ENCODE measurements at regions not wholly inside any gene's neighbourhood (a gene's known extent, or its start where the extent isn't known, plus 50 kb on each side); places are given as distances from the start of the nearest gene placed in this dataset.

DNA sequence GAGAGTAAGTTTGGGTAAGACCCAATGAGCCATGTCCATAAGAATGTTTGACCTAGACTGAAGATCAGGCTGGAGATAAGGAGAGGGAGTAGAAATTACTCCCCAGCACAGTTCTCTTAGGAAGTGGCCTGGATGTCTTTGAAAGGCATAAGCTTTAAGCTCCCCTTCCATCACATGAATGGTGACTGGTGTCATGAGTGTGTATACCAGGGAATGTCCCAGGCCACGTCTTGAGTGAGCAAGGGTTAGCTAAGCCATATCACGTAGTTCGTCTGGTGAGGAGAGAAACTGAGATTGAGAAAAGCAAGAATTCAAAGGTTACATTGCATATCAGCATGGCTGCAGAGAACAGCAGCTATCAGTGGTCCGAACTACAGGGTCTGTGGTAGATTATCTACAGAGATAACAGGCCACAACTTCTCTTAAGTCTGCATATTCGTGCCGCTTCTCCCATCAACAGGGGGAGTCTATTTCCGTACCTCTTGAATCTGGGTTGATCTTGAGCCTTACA is 60.1 kb upstream of the BMP2 start:
- no peak for DNase-seq (ENCODE audit: extremely low spot score, unreplicated experiment)
- no peak overlapping the region for H3K4me3 Mint-ChIP-seq
- H3K27ac Mint-ChIP-seq: peak overlapping the region; percentile 88
- H3K9me3 Mint-ChIP-seq: no peaks in the 10 kb centered on the region
- no peaks in the 10 kb centered on the region for H3K27me3 Mint-ChIP-seq
- no peak for TF ChIP-seq CTCF (conservative IDR thresholded peaks at IDR 0.05)
- no peaks in the 10 kb centered on the region for H3K36me3 Mint-ChIP-seq
- H3K4me1 Mint-ChIP-seq (ENCODE audit: unreplicated experiment): peaks cover 27% of the 10 kb centered on the region

GRCh38 chr20:6705926-6706548 is 61.4 kb upstream of the BMP2 start:
- Mint-ChIP-seq H3K36me3 (no peaks in the 10 kb centered on the region), H3K4me1 (ENCODE audit: unreplicated experiment) (peaks cover 27% of the 10 kb centered on the region), H3K27me3 (no peaks in the 10 kb centered on the region), H3K27ac (no peak overlapping the region), H3K4me3 (no peak overlapping the region), H3K9me3 (no peaks in the 10 kb centered on the region)
- DNase-seq (ENCODE audit: extremely low spot score, unreplicated experiment): no peak
- TF ChIP-seq CTCF (conservative IDR thresholded peaks at IDR 0.05): no peak

DNA sequence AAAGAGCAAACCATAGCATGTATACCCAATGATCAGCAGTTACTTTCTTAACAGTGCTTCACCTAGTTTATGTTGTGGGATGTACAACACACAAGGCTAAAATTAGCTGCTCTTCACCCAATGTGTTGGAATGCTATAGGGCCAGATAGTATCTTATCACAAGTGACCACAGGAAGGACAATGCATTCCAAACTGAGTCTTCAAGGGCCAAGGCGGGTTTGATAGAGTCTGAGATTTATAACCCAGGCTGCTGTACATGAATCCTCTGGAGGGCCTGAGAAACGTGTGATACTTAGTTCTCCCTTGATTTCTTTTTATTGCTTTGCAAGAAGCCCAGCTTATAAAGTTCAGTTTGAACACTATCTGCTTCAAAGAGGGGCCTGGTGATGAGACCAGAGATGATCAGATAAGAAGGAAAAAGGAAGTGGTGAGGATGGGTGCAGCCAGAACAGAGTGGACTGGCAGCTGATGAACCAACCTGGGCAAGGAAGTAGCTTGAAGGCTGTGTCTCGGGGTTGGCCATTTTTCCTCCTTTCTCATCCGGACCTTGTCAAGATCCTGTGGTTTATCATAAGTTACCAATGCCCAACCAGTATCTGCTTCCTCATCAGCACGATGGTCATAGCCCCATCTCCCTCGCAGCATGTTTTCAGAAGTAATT is 62.2 kb upstream of the BMP2 start:
- Mint-ChIP-seq H3K36me3 (no peaks in the 10 kb centered on the region), H3K27me3 (no peaks in the 10 kb centered on the region), H3K4me3 (no peak overlapping the region), H3K27ac (peak overlapping the region; percentile 51), H3K4me1 (ENCODE audit: unreplicated experiment) (peaks cover 27% of the 10 kb centered on the region), H3K9me3 (no peaks in the 10 kb centered on the region)
- DNase-seq (ENCODE audit: extremely low spot score, unreplicated experiment): no peak
- no peak for TF ChIP-seq CTCF (conservative IDR thresholded peaks at IDR 0.05)

DNA sequence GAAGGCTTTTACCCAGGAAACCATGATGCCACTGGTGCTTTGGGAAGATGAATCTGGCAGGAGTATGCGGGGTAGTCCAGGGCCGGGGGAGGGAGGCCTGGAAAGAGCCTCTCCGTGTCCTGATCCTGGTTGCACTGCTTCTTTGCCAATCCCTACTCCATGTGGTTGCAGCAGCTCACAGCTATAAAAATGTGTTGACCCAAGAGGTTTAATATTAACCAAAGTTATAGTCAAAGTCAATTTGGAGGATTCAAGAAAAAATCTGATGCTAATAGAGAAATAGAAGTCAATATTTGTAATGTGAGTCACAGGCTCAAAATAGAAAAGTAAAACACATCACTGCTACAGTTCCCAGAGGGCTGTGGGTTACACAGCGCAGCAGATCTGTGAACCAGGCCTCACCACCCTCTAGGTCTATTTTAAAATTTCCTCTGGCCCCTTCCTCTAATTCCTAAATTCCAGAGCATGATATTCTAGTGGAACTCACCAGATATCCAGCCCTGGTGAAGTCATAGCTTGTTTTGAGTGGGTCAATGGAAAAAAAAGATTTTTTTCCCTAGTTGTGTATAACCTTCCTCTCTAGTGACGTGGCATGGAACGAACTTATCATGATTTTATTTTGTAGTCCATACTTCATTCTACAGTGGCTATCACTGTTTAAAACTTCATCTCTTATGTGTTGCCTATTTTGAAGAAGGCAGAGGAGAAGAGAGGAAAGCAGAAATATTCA is 63.2 kb upstream of the BMP2 start:
- peaks cover 21% of the 10 kb centered on the region for H3K4me1 Mint-ChIP-seq (ENCODE audit: unreplicated experiment)
- H3K27me3 Mint-ChIP-seq: no peaks in the 10 kb centered on the region
- TF ChIP-seq CTCF (conservative IDR thresholded peaks at IDR 0.05): no peak
- H3K4me3 Mint-ChIP-seq: no peak overlapping the region
- no peaks in the 10 kb centered on the region for H3K36me3 Mint-ChIP-seq
- peak overlapping the region; percentile 51 for H3K27ac Mint-ChIP-seq
- no peak for DNase-seq (ENCODE audit: extremely low spot score, unreplicated experiment)
- H3K9me3 Mint-ChIP-seq: no peaks in the 10 kb centered on the region

GRCh38 chr20:6703656-6704055 is 63.8 kb upstream of the BMP2 start:
- H3K27ac Mint-ChIP-seq: peak overlapping the region; percentile 51
- H3K27me3 Mint-ChIP-seq: no peaks in the 10 kb centered on the region
- peaks cover 21% of the 10 kb centered on the region for H3K4me1 Mint-ChIP-seq (ENCODE audit: unreplicated experiment)
- no peak overlapping the region for H3K4me3 Mint-ChIP-seq
- H3K36me3 Mint-ChIP-seq: no peaks in the 10 kb centered on the region
- TF ChIP-seq CTCF (conservative IDR thresholded peaks at IDR 0.05): no peak
- DNase-seq (ENCODE audit: extremely low spot score, unreplicated experiment): no peak
- no peaks in the 10 kb centered on the region for H3K9me3 Mint-ChIP-seq
